A673 (cell line): ENCODE measurements at regions not wholly inside any gene's neighbourhood (a gene's known extent, or its start where the extent isn't known, plus 50 kb on each side); places are given as distances from the start of the nearest gene placed in this dataset.
A peak's percentile ranks its signal among the peaks of the same experiment; 100 is the strongest.

Experiments
- EZH2 ChIP-seq: fragments of 200-600 bp; sonication (generic); IDR thresholded peaks from 2 replicates; pipeline ENCODE4 v1.6.1; 2017; ENCODE audit warnings: borderline replicate concordance, low read depth, mild to moderate bottlenecking, mixed read lengths, antibody characterized with exemption, low read length; ENCODE audit not compliant: poor library complexity, severe bottlenecking
- TF ChIP-seq, protein P1 (sequence below): fragments of 300-800, 200-600 bp; sonication (generic); conservative IDR thresholded peaks from 2 replicates; pipeline ENCODE4 v1.5.1; 2017; ENCODE audit warnings: low read depth, mild to moderate bottlenecking, antibody characterized with exemption, low read length, moderate library complexity, mixed read lengths

DNA sequence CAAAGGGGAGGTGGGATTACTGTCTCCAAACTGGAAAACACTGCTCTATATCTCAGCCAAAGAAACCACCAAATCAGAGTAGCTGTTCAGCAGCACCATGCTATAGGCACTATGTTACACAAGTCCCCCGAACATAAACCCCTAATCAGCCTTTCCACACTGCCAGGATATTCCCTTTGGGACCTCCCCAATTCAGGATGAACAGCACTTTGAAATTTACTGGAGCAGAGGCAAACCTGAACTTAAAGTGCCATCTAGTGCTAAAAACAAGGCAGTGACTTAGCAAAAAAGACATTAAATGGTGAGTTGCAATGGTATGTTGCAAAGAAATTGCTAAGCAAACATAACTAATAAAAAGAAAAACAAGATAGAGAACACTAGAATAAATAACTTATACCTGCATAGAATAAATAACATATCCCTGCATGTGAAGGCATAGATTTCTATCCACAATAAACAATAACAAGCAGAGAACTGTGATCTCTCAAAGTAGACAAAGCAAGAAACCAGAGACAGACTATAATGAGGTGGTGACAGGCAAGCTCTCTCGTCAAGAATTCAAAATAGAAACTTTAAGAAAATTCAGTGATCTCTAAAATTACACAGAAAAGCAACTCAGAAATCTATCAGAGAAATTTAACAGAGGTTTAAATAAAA, 584.4 kb upstream of the ACO1 start:
- TF ChIP-seq, protein P1, sequence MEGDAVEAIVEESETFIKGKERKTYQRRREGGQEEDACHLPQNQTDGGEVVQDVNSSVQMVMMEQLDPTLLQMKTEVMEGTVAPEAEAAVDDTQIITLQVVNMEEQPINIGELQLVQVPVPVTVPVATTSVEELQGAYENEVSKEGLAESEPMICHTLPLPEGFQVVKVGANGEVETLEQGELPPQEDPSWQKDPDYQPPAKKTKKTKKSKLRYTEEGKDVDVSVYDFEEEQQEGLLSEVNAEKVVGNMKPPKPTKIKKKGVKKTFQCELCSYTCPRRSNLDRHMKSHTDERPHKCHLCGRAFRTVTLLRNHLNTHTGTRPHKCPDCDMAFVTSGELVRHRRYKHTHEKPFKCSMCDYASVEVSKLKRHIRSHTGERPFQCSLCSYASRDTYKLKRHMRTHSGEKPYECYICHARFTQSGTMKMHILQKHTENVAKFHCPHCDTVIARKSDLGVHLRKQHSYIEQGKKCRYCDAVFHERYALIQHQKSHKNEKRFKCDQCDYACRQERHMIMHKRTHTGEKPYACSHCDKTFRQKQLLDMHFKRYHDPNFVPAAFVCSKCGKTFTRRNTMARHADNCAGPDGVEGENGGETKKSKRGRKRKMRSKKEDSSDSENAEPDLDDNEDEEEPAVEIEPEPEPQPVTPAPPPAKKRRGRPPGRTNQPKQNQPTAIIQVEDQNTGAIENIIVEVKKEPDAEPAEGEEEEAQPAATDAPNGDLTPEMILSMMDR: peak; percentile 74
- TF ChIP-seq EZH2: no peak
